HepG2 (cell line): ENCODE measurements at regions not wholly inside any gene's neighbourhood (a gene's known extent, or its start where the extent isn't known, plus 50 kb on each side); places are given as distances from the start of the nearest gene placed in this dataset.

Experiments used
- ATAC-seq: fragments of 200-7000 bp; cut with Tn5 transposase; 3 replicates; pipeline ENCODE4 v1.9.1; 2020; ENCODE audit warnings: mild to moderate bottlenecking, moderate library complexity
- BruUV-seq: library from RNA; stranded (reverse); fragments of 400-500 nt; replicated peaks from 2 replicates; lab custom pipeline; 2021; lab: Mats Ljungman, UMichigan
- CTCF ChIA-PET: fragments of 300-600 bp; formaldehyde crosslinking; extraction: SDS; loops from one replicate; lab custom pipeline; 2021; ENCODE audit warnings: low total read pairs, inconsistent platforms, low intra/inter-chr PET ratio; lab: Yijun Ruan, JAX
- POLR2A ChIA-PET: fragments of 350-600 bp; sonication (Branson Sonifier 250); formaldehyde crosslinking; loops from one replicate; lab custom pipeline; 2020; ENCODE audit warnings: antibody characterized with exemption, inconsistent platforms; lab: Yijun Ruan, JAX
- DNase-seq: peaks from one replicate; pipeline ENCODE4 v3.0.0-alpha.2; 2015; ENCODE audit warnings: low spot score
- FAIRE-seq: peaks from 3 replicates; lab custom pipeline; 2011; peaks lifted over from hg19 to GRCh38; lab: Jason Lieb, UNC
- H2AFZ ChIP-seq: one replicate; pipeline ENCODE4 v1.6.1; 2011; ENCODE audit warnings: low read length, inconsistent platforms
- H3K27ac ChIP-seq: fragments of 300-600 bp; 3 replicates; pipeline ENCODE4 v1.8.0; 2011; ENCODE audit warnings: mixed run types, mild to moderate bottlenecking, mixed read lengths, low read length, inconsistent platforms; ENCODE audit not compliant: insufficient read depth; ENCODE audit errors: extremely low read length
- H3K27me3 ChIP-seq, 2 experiments: fragments of 200-600 bp in 1 of 2; 2 replicates in 1 of 2; 3 replicates in 1 of 2; pipeline versions ENCODE4 v1.6.0 to v1.8.0; 2011; ENCODE audit warnings: low read length in 2 of 2, mild to moderate bottlenecking in 2 of 2, moderate library complexity in 2 of 2, inconsistent platforms in 1 of 2; ENCODE audit not compliant: insufficient read depth in 2 of 2, control insufficient read depth in 1 of 2
- H3K36me3 ChIP-seq, 2 experiments: fragments of 200-600 bp in 1 of 2; replicated peaks in 1 of 2; 2 replicates in 1 of 2; 3 replicates in 1 of 2; pipeline versions ENCODE4 v1.5.1 to v1.8.0; 2011; ENCODE audit warnings: low read length in 2 of 2, inconsistent platforms in 1 of 2; ENCODE audit not compliant: insufficient read depth in 2 of 2, control insufficient read depth in 1 of 2
- H3K4me1 ChIP-seq: 2 replicates; pipeline ENCODE4 v1.5.1; 2012; ENCODE audit warnings: low read length, inconsistent platforms; ENCODE audit not compliant: insufficient read depth
- H3K4me2 ChIP-seq: 2 replicates; pipeline ENCODE4 v1.6.0; 2011; ENCODE audit warnings: low read depth, low read length, inconsistent platforms
- H3K4me3 ChIP-seq, 3 experiments: fragments of 200-600 bp in 1 of 3; sonication (generic), shearing (Covaris generic) in 1 of 3; replicated peaks in 1 of 3; 2 replicates each; pipeline ENCODE4 v1.5.1; 2011 to 2016; ENCODE audit warnings: low read length in 3 of 3, inconsistent platforms in 2 of 3, low read depth in 2 of 3, mild to moderate bottlenecking in 2 of 3, control low read depth in 1 of 3, mixed read lengths in 1 of 3; ENCODE audit not compliant: insufficient read depth in 1 of 3
- H3K79me2 ChIP-seq: one replicate; pipeline ENCODE4 v1.6.1; 2011; ENCODE audit warnings: low read length, inconsistent platforms; ENCODE audit not compliant: insufficient read depth
- H3K9ac ChIP-seq: 2 replicates; pipeline ENCODE4 v1.6.0; 2011; ENCODE audit warnings: mild to moderate bottlenecking, low read depth, low read length, inconsistent platforms; ENCODE audit not compliant: insufficient read depth
- H3K9me3 ChIP-seq: 2 replicates; pipeline ENCODE4 v1.5.1; 2012; ENCODE audit warnings: mild to moderate bottlenecking, low read length
- H4K20me1 ChIP-seq: 2 replicates; pipeline ENCODE4 v1.6.0; 2011; ENCODE audit warnings: inconsistent platforms, mild to moderate bottlenecking, low read length, moderate library complexity; ENCODE audit not compliant: insufficient read depth
- AHR ChIP-seq: IDR thresholded peaks from 2 replicates; pipeline ENCODE4 v1.6.1; 2018; ENCODE audit warnings: missing genetic modification reagents, missing compliant biosample characterization
- CREBL2 ChIP-seq: sonication (generic); formaldehyde crosslinking; IDR thresholded peaks from 2 replicates; pipeline ENCODE4 v1.8.1; 2023; ENCODE audit warnings: missing genetic modification reagents, mild to moderate bottlenecking, borderline replicate concordance
- EP300 ChIP-seq, 3 experiments: sonication (generic) in 1 of 3; formaldehyde crosslinking in 1 of 3; IDR thresholded peaks; 2 replicates each; pipeline versions ENCODE4 v1.5.1 to v1.6.1; 2011 to 2020; ENCODE audit warnings: low read depth in 2 of 3, low read length in 2 of 3, borderline replicate concordance in 1 of 3, improper control_type of control experiment in 1 of 3, mild to moderate bottlenecking in 1 of 3, missing genetic modification reagents in 1 of 3, moderate library complexity in 1 of 3
- ERF ChIP-seq: IDR thresholded peaks from 2 replicates; pipeline ENCODE4 v1.6.1; 2018; ENCODE audit warnings: missing biosample characterization, missing genetic modification reagents
- GLI4 ChIP-seq: sonication (generic); formaldehyde crosslinking; IDR thresholded peaks from 2 replicates; pipeline ENCODE4 v1.5.1; 2020; ENCODE audit warnings: missing genetic modification reagents, mild to moderate bottlenecking, moderate library complexity, borderline replicate concordance
- HNRNPH1 ChIP-seq: fragments of 200-400 bp; formaldehyde crosslinking; optimal IDR thresholded peaks from 2 replicates; pipeline ENCODE3; 2017; ENCODE audit warnings: mild to moderate bottlenecking, low read depth, low read length
- KMT2B ChIP-seq: IDR thresholded peaks from 2 replicates; pipeline ENCODE4 v1.6.1; 2016; ENCODE audit warnings: missing genetic modification reagents, missing compliant biosample characterization
- LBX2 ChIP-seq: sonication (generic); formaldehyde crosslinking; IDR thresholded peaks from 2 replicates; pipeline ENCODE4 v1.5.0; 2020; ENCODE audit warnings: missing genetic modification reagents, mild to moderate bottlenecking, borderline replicate concordance
- TAF1 ChIP-seq: sonication (generic); formaldehyde crosslinking; IDR thresholded peaks from 2 replicates; pipeline ENCODE4 v1.4.0; 2020; ENCODE audit warnings: missing genetic modification reagents
- TFDP1 ChIP-seq: IDR thresholded peaks from 2 replicates; pipeline ENCODE4 v1.6.1; 2016; ENCODE audit warnings: missing compliant biosample characterization, missing genetic modification reagents, borderline replicate concordance
- ZHX1 ChIP-seq: sonication (generic); formaldehyde crosslinking; IDR thresholded peaks from 2 replicates; pipeline ENCODE4 v1.8.1; 2022; ENCODE audit warnings: low read depth, mild to moderate bottlenecking, missing genetic modification reagents
- ZNF570 ChIP-seq: sonication (generic); formaldehyde crosslinking; IDR thresholded peaks from 2 replicates; pipeline ENCODE4 v1.4.0; 2020; ENCODE audit warnings: mild to moderate bottlenecking, missing genetic modification reagents, borderline replicate concordance
- ZNF773 ChIP-seq: sonication (generic); formaldehyde crosslinking; IDR thresholded peaks from 2 replicates; pipeline ENCODE4 v1.4.0; 2020; ENCODE audit warnings: missing genetic modification reagents, borderline replicate concordance
- ZNF777 ChIP-seq: sonication (generic); formaldehyde crosslinking; IDR thresholded peaks from 2 replicates; pipeline ENCODE4 v1.4.0; 2020; ENCODE audit warnings: missing genetic modification reagents
- WGBS: methylation state at CpG from one replicate; pipeline ENCODE4 v1.1.6; 2017; ENCODE audit warnings: low lambda C conversion rate; 5-methylcytosine and 5-hydroxymethylcytosine counted together
- in situ Hi-C: cut with HindIII; loops from 2 replicates; pipeline ENCODE4 v1.10.0; 2017; ENCODE audit warnings: low pct_unique_long_range_greater_than_20kb; ENCODE audit not compliant: extremely low pct_ligation_motif_present
- intact Hi-C: fragments of 100-400 bp; cut with micrococcal nuclease; formaldehyde crosslinking; loops from one replicate; pipeline ENCODE4 v1.10.0; 2022; ENCODE audit not compliant: unreplicated experiment

GRCh38 chr11:32028201-32028600 lies 62.7 kb upstream of the RCN1 start:
- no peak for TF ChIP-seq TAF1 (CRISPR knock-in tag)
- no peak for TF ChIP-seq HNRNPH1
- TF ChIP-seq KMT2B: no peak
- TF ChIP-seq LBX2 (CRISPR knock-in tag): no peak
- TF ChIP-seq GLI4 (CRISPR knock-in tag): no peak
- no peak for TF ChIP-seq ZNF570
- no peak for TF ChIP-seq CREBL2
- TF ChIP-seq ERF (CRISPR knock-in tag): no peak
- TF ChIP-seq ZNF773 (CRISPR knock-in tag): no peak
- H4K20me1 ChIP-seq: no peaks in the 10 kb centered on the region
- no peaks in the 10 kb centered on the region for H3K4me1 ChIP-seq
- ChIA-PET POLR2A (no interaction called here), CTCF (no interaction called here)
- H2AFZ ChIP-seq: no peak overlapping the region
- ATAC-seq (no peak), DNase-seq (no peak), FAIRE-seq (no peak)
- WGBS: 25% methylated on average over 4 of the region's 4 CpGs
- no peak overlapping the region for H3K4me2 ChIP-seq
- no peak overlapping the region for H3K9ac ChIP-seq
- no peaks in the 10 kb centered on the region for H3K79me2 ChIP-seq
- no peak overlapping the region for H3K4me3 ChIP-seq
- no TSS peak for BruUV-seq
- in situ Hi-C loops (no loop called here), intact Hi-C loops (no loop called here)
- H3K9me3 ChIP-seq: no peaks in the 10 kb centered on the region
- H3K27me3 ChIP-seq: peaks cover 0 to 25% of the 10 kb centered on the region in 2 experiments; a peak in 3 of 5 replicates
- no peak overlapping the region for H3K27ac ChIP-seq
- no peaks in the 10 kb centered on the region for H3K36me3 ChIP-seq

GRCh38 chr11:32026766-32027165 lies 64.1 kb upstream of the RCN1 start:
- WGBS: 0% methylated on average over 2 of the region's 2 CpGs
- peaks cover 0 to 25% of the 10 kb centered on the region in 2 experiments; a peak in 2 of 5 replicates for H3K27me3 ChIP-seq
- no peak overlapping the region for H3K9ac ChIP-seq
- BruUV-seq: no TSS peak
- intact Hi-C loops: no loop called here
- POLR2A ChIA-PET: no interaction called here
- no peak overlapping the region for H3K4me3 ChIP-seq
- no peak overlapping the region for H3K27ac ChIP-seq
- no peak overlapping the region for H2AFZ ChIP-seq
- no peaks in the 10 kb centered on the region for H3K9me3 ChIP-seq
- ATAC-seq (no peak), DNase-seq (no peak), FAIRE-seq (no peak)
- H3K79me2 ChIP-seq: no peaks in the 10 kb centered on the region
- CTCF ChIA-PET: no interaction called here
- TF ChIP-seq ZNF777 (CRISPR knock-in tag) (no peak), ZHX1 (no peak), AHR (CRISPR knock-in tag) (no peak), TFDP1 (no peak), EP300 (IDR thresholded peaks at IDR 0.05; ENCODE audit: low read depth in 2 of 2, low read length in 2 of 2) (no peak), EP300 (CRISPR knock-in tag; IDR thresholded peaks at IDR 0.05; ENCODE audit: borderline replicate concordance) (no peak)
- no peaks in the 10 kb centered on the region for H3K36me3 ChIP-seq
- H3K4me1 ChIP-seq: no peaks in the 10 kb centered on the region
- in situ Hi-C loops: no loop called here
- H4K20me1 ChIP-seq: no peaks in the 10 kb centered on the region
- H3K4me2 ChIP-seq: no peak overlapping the region
